ENCODE measurements at regions not wholly inside any gene's neighbourhood (a gene's known extent, or its start where the extent isn't known, plus 50 kb on each side); places are given as distances from the start of the nearest gene placed in this dataset.

GRCh38 chr6:10060004-10060403, 354.9 kb downstream of the TFAP2A start:
- Histone ChIP-seq H3K27ac (no peak overlapping the region), H3K27me3 (replicated peaks in 1 of 7) (peaks cover 0 to 12% (median 0%) of the 10 kb centered on the region in 7 donors), H3K9me3 (no peaks in the 10 kb centered on the region), H3K4me3 (no peak overlapping the region), H3K36me3 (no peaks in the 10 kb centered on the region), H3K4me1 (no peaks in the 10 kb centered on the region)
- intact Hi-C loops (cut with DNase I; ENCODE audit: low total_unique reads), result no loop called here
- WGBS, 5 donors, result 47 to 62% (median 53%) methylated on average over 2 of the region's 2 CpGs
- DNase-seq, result no peak
- TF ChIP-seq POLR2AphosphoS5 (IDR thresholded peaks at IDR 0.05) (no peak), POLR2A (IDR thresholded peaks at IDR 0.05) (no peak), CTCF (IDR thresholded peaks at IDR 0.05 in 8 of 11, conservative IDR thresholded peaks at IDR 0.05 in 3 of 11) (no peak)

GRCh38 chr6:10054672-10055071, 360.2 kb downstream of the TFAP2A start:
- intact Hi-C loops (cut with DNase I; ENCODE audit: low total_unique reads), result no loop called here
- H3K4me1 ChIP-seq, result no peaks in the 10 kb centered on the region
- H3K36me3 ChIP-seq, result no peaks in the 10 kb centered on the region
- DNase-seq, result no peak
- peaks cover 0 to 7% (median 0%) of the 10 kb centered on the region in 7 donors for H3K27me3 ChIP-seq (replicated peaks in 1 of 7)
- TF ChIP-seq CTCF (IDR thresholded peaks at IDR 0.05 in 8 of 11, conservative IDR thresholded peaks at IDR 0.05 in 3 of 11), result no peak
- TF ChIP-seq POLR2AphosphoS5 (IDR thresholded peaks at IDR 0.05), result no peak
- TF ChIP-seq POLR2A (IDR thresholded peaks at IDR 0.05), result no peak
- no peak overlapping the region for H3K27ac ChIP-seq
- peaks cover 0 to 34% (median 23%) of the 10 kb centered on the region in 8 donors for H3K9me3 ChIP-seq
- no peak overlapping the region for H3K4me3 ChIP-seq

- TF ChIP-seq POLR2A (IDR thresholded peaks at IDR 0.05), result no peak
- intact Hi-C loops (cut with DNase I; ENCODE audit: low total_unique reads), result no loop called here
- Histone ChIP-seq H3K27me3 (replicated peaks in 1 of 7) (no peaks in the 10 kb centered on the region), H3K27ac (no peak overlapping the region), H3K36me3 (no peaks in the 10 kb centered on the region), H3K4me3 (no peak overlapping the region), H3K4me1 (no peaks in the 10 kb centered on the region), H3K9me3 (peaks cover 0 to 35% (median 25%) of the 10 kb centered on the region in 8 donors)
- no peak for DNase-seq
Measured at GRCh38 chr6:10051283-10051682, 363.6 kb downstream of the TFAP2A start.

- Histone ChIP-seq H3K4me1 (no peaks in the 10 kb centered on the region), H3K27ac (no peak overlapping the region), H3K4me3 (no peak overlapping the region), H3K36me3 (no peaks in the 10 kb centered on the region), H3K27me3 (replicated peaks in 1 of 7) (no peaks in the 10 kb centered on the region), H3K9me3 (peaks cover 0 to 35% (median 23%) of the 10 kb centered on the region in 8 donors)
- WGBS, 5 donors, result 49 to 60% (median 57%) methylated on average over 6 of the region's 6 CpGs
- intact Hi-C loops (cut with DNase I; ENCODE audit: low total_unique reads), result no loop called here
- no peak for TF ChIP-seq CTCF (IDR thresholded peaks at IDR 0.05 in 8 of 11, conservative IDR thresholded peaks at IDR 0.05 in 3 of 11)
- TF ChIP-seq POLR2AphosphoS5 (IDR thresholded peaks at IDR 0.05), result no peak
- TF ChIP-seq POLR2A (IDR thresholded peaks at IDR 0.05), result no peak
- no peak for DNase-seq
Measured at GRCh38 chr6:10048370-10049297, 366.2 kb downstream of the TFAP2A start.

All from spleen (tissue), 11 donors.